KMS-11 (cell line): ENCODE measurements at regions not wholly inside any gene's neighbourhood (a gene's known extent, or its start where the extent isn't known, plus 50 kb on each side); places are given as distances from the start of the nearest gene placed in this dataset.

Source experiments
- H2AFZ ChIP-seq: fragments of 200-600 bp; sonication (generic); 2 replicates; pipeline ENCODE4 v1.6.1; 2016; ENCODE audit warnings: antibody characterized with exemption, mixed run types, low read depth
- H3K27ac ChIP-seq: fragments of 200-600 bp; sonication (generic); 2 replicates; pipeline ENCODE4 v1.6.1; 2016; ENCODE audit warnings: mild to moderate bottlenecking, mixed run types
- H3K27me3 ChIP-seq: fragments of 200-600 bp; sonication (generic); 2 replicates; pipeline ENCODE4 v1.6.1; 2017; ENCODE audit warnings: mild to moderate bottlenecking, low read depth, mixed run types, moderate library complexity; ENCODE audit not compliant: insufficient read depth
- H3K36me3 ChIP-seq: fragments of 200-600 bp; sonication (generic); 2 replicates; pipeline ENCODE4 v1.6.1; 2017; ENCODE audit warnings: mild to moderate bottlenecking, mixed run types; ENCODE audit not compliant: insufficient read depth
- H3K4me1 ChIP-seq: fragments of 200-600 bp; sonication (generic); 2 replicates; pipeline ENCODE4 v1.6.1; 2016; ENCODE audit warnings: mild to moderate bottlenecking, low read depth, mixed run types; ENCODE audit not compliant: poor library complexity, severe bottlenecking
- H3K4me2 ChIP-seq: fragments of 200-600 bp; sonication (generic); 2 replicates; pipeline ENCODE4 v1.7.0; 2016; ENCODE audit warnings: mild to moderate bottlenecking, mixed run types
- H3K4me3 ChIP-seq: fragments of 200-600 bp; sonication (generic); IDR thresholded peaks from 2 replicates; pipeline ENCODE4 v1.6.1; 2017; ENCODE audit warnings: low read depth, low read length, mixed read lengths; ENCODE audit not compliant: insufficient read depth
- H3K79me2 ChIP-seq: fragments of 200-600 bp; sonication (generic); 2 replicates; pipeline ENCODE4 v1.6.1; 2016; ENCODE audit warnings: low read depth, mixed run types; ENCODE audit not compliant: insufficient read depth
- H3K9ac ChIP-seq: fragments of 200-600 bp; sonication (generic); 2 replicates; pipeline ENCODE4 v1.6.1; 2016; ENCODE audit warnings: mild to moderate bottlenecking, mixed run types
- H4K20me1 ChIP-seq: fragments of 200-600 bp; sonication (generic); 2 replicates; pipeline ENCODE4 v1.6.1; 2016; ENCODE audit warnings: mild to moderate bottlenecking, mixed run types; ENCODE audit not compliant: insufficient read depth
- CTCF ChIP-seq: fragments of 200-600 bp; sonication (generic); conservative IDR thresholded peaks from 2 replicates; pipeline ENCODE4 v1.6.1; 2017; ENCODE audit warnings: low read depth, mild to moderate bottlenecking, antibody characterized with exemption, low read length, moderate library complexity, mixed read lengths

GRCh38 chr2:235394278-235394828, 99.5 kb upstream of the AGAP1 start:
- TF ChIP-seq CTCF = no peak
- H4K20me1 ChIP-seq = no peaks in the 10 kb centered on the region
- no peak overlapping the region for H3K27ac ChIP-seq
- no peak overlapping the region for H3K9ac ChIP-seq
- H3K79me2 ChIP-seq = no peaks in the 10 kb centered on the region
- no peak overlapping the region for H3K4me2 ChIP-seq
- H3K4me3 ChIP-seq = no peak overlapping the region
- H3K4me1 ChIP-seq = peaks cover 23% of the 10 kb centered on the region
- no peaks in the 10 kb centered on the region for H3K27me3 ChIP-seq
- no peaks in the 10 kb centered on the region for H3K36me3 ChIP-seq
- no peak overlapping the region for H2AFZ ChIP-seq

- H3K4me3 ChIP-seq = no peak overlapping the region
- no peak overlapping the region for H3K4me2 ChIP-seq
- no peaks in the 10 kb centered on the region for H3K79me2 ChIP-seq
- no peaks in the 10 kb centered on the region for H3K27me3 ChIP-seq
- no peak overlapping the region for H2AFZ ChIP-seq
- no peak overlapping the region for H3K27ac ChIP-seq
- no peak overlapping the region for H3K9ac ChIP-seq
- TF ChIP-seq CTCF = no peak
- H3K4me1 ChIP-seq = peaks cover 7% of the 10 kb centered on the region
- H3K36me3 ChIP-seq = no peaks in the 10 kb centered on the region
- H4K20me1 ChIP-seq = no peaks in the 10 kb centered on the region
Measured at GRCh38 chr2:235396071-235396846, 97.6 kb upstream of the AGAP1 start.

- H3K4me2 ChIP-seq = no peak overlapping the region
- no peaks in the 10 kb centered on the region for H3K27me3 ChIP-seq
- no peak overlapping the region for H3K4me3 ChIP-seq
- no peaks in the 10 kb centered on the region for H3K4me1 ChIP-seq
- H2AFZ ChIP-seq = no peak overlapping the region
- no peak overlapping the region for H3K9ac ChIP-seq
- H3K36me3 ChIP-seq = no peaks in the 10 kb centered on the region
- no peaks in the 10 kb centered on the region for H3K79me2 ChIP-seq
- H3K27ac ChIP-seq = no peak overlapping the region
- TF ChIP-seq CTCF = no peak
- H4K20me1 ChIP-seq = no peaks in the 10 kb centered on the region
Measured at GRCh38 chr2:235398321-235398720, 95.5 kb upstream of the AGAP1 start.

- Histone ChIP-seq H3K9ac (no peak overlapping the region), H3K4me3 (no peak overlapping the region), H3K27ac (no peak overlapping the region), H4K20me1 (no peaks in the 10 kb centered on the region), H3K79me2 (no peaks in the 10 kb centered on the region), H3K36me3 (no peaks in the 10 kb centered on the region), H3K27me3 (no peaks in the 10 kb centered on the region), H2AFZ (no peak overlapping the region), H3K4me2 (no peak overlapping the region), H3K4me1 (no peaks in the 10 kb centered on the region)
- no peak for TF ChIP-seq CTCF
Measured at GRCh38 chr2:235399895-235400294, 93.9 kb upstream of the AGAP1 start.
